GM19025 (cell line): ENCODE measurements at regions not wholly inside any gene's neighbourhood (a gene's known extent, or its start where the extent isn't known, plus 50 kb on each side); places are given as distances from the start of the nearest gene placed in this dataset.
A peak's percentile ranks its signal among the peaks of the same experiment; 100 is the strongest.

ENCODE experiments used
- ATAC-seq: cut with Tn5 transposase; IDR thresholded peaks from one replicate; pipeline ENCODE4 v1.9.1; 2021; ENCODE audit warnings: mild to moderate bottlenecking, low read depth, moderate library complexity; ENCODE audit not compliant: unreplicated experiment

- no peak for ATAC-seq
These were observed 59.8 kb downstream of the MRPS30 start for GRCh38 chr5:44868541-44868940.

GRCh38 chr5:44869928-44870327 lies 61.2 kb downstream of the MRPS30 start:
- no peak for ATAC-seq

- ATAC-seq, result no peak
These were observed 61.7 kb downstream of the MRPS30 start for GRCh38 chr5:44870430-44870829.

- no peak for ATAC-seq
These were observed 62.7 kb downstream of the MRPS30 start for GRCh38 chr5:44871401-44871800.

GRCh38 chr5:44875661-44876605 lies 67.2 kb downstream of the MRPS30 start:
- peak; percentile 98 for ATAC-seq

- ATAC-seq, result no peak
These were observed 72.5 kb downstream of the MRPS30 start for GRCh38 chr5:44881266-44881665.

GRCh38 chr5:44884036-44884435 lies 75.3 kb downstream of the MRPS30 start:
- no peak for ATAC-seq

GRCh38 chr5:44885903-44886302 lies 77.2 kb downstream of the MRPS30 start:
- peak; percentile 80 for ATAC-seq

- peak; percentile 35 for ATAC-seq
These were observed 79.0 kb downstream of the MRPS30 start for GRCh38 chr5:44887722-44888121.

- no peak for ATAC-seq
These were observed 79.7 kb downstream of the MRPS30 start for GRCh38 chr5:44888435-44888834.

- ATAC-seq, result no peak
These were observed 82.4 kb downstream of the MRPS30 start for GRCh38 chr5:44891116-44891515.

GRCh38 chr5:44900273-44900954 lies 91.7 kb downstream of the MRPS30 start:
- ATAC-seq, result no peak

- no peak for ATAC-seq
These were observed 98.6 kb downstream of the MRPS30 start for GRCh38 chr5:44907396-44907795.

- ATAC-seq, result no peak
These were observed 100.3 kb downstream of the MRPS30 start for GRCh38 chr5:44909004-44909403.

- no peak for ATAC-seq
These were observed 102.8 kb downstream of the MRPS30 start for GRCh38 chr5:44911501-44911900.

GRCh38 chr5:44914221-44914620 lies 105.5 kb downstream of the MRPS30 start:
- ATAC-seq, result no peak

- ATAC-seq, result no peak
These were observed 110.8 kb downstream of the MRPS30 start for GRCh38 chr5:44919560-44919959.

- ATAC-seq, result no peak
These were observed 118.5 kb downstream of the MRPS30 start for GRCh38 chr5:44927115-44927733.

- ATAC-seq, result peak; percentile 98
These were observed 124.3 kb downstream of the MRPS30 start for GRCh38 chr5:44932922-44933585.

GRCh38 chr5:44933686-44934085 lies 124.9 kb downstream of the MRPS30 start:
- peak; percentile 11 for ATAC-seq

GRCh38 chr5:44935262-44935661 lies 126.5 kb downstream of the MRPS30 start:
- ATAC-seq, result no peak
